ENCODE measurements at regions not wholly inside any gene's neighbourhood (a gene's known extent, or its start where the extent isn't known, plus 50 kb on each side); places are given as distances from the start of the nearest gene placed in this dataset.

GRCh38 chr3:190217081-190217480 lies 96.4 kb upstream of the P3H2 start:
- WGBS (ENCODE audit: insufficient coverage, low coverage, missing lambda C conversion rate): 0% methylated on average over 2 of the region's 3 CpGs
- no peak overlapping the region for H3K9ac ChIP-seq (ENCODE audit: insufficient read depth in 1 of 2, low read depth in 2 of 2, low read length in 2 of 2)
- no peaks in the 10 kb centered on the region for H3K9me1 ChIP-seq (ENCODE audit: control insufficient read depth, insufficient read depth, low read length)
- intact Hi-C loops (cut with micrococcal nuclease) (no loop called here), in situ Hi-C loops (cut with MboI) (no loop called here)
- peaks cover 2% of the 10 kb centered on the region; the same call in 1 of the 2 replicates for H3K9me3 ChIP-seq (replicated peaks; ENCODE audit: control insufficient read depth, insufficient read depth, low read depth, low read length)
- H3K4me2 ChIP-seq (ENCODE audit: insufficient read depth, low read length): no peak overlapping the region
- no peak for ATAC-seq
- H3K4me3 ChIP-seq: no peak overlapping the region
- H3K4me1 ChIP-seq (replicated peaks in 1 of 2; ENCODE audit: control insufficient read depth in 2 of 2, insufficient read depth in 2 of 2, low read length in 2 of 2): no peaks in the 10 kb centered on the region
- BruUV-seq (replicated peaks): no TSS peak
- no peaks in the 10 kb centered on the region for H3K36me3 ChIP-seq (ENCODE audit: control insufficient read depth, insufficient read depth, low read length)
- POLR2A ChIA-PET: no interaction called here
- no peak for DNase-seq (ENCODE audit: extremely low read depth in 1 of 4, low spot score in 3 of 4)
- H3K79me2 ChIP-seq (ENCODE audit: control insufficient read depth, insufficient read depth, low read length): no peaks in the 10 kb centered on the region
- H4K20me1 ChIP-seq (replicated peaks; ENCODE audit: control insufficient read depth, insufficient read depth, low read length): no peaks in the 10 kb centered on the region
- no peak overlapping the region for H2AFZ ChIP-seq (ENCODE audit: low read depth, low read length)
- H3K27ac ChIP-seq (ENCODE audit: extremely low read depth, low read depth, low read length): no peak overlapping the region
- CTCF ChIA-PET (ENCODE audit: low intra/inter-chr PET ratio): no interaction called here
- H3K27me3 ChIP-seq (ENCODE audit: control insufficient read depth in 2 of 2, insufficient read depth in 2 of 2, low read length in 2 of 2): no peaks in the 10 kb centered on the region
- no peak for FAIRE-seq
- no peak for TF ChIP-seq RCOR1 (IDR thresholded peaks at IDR 0.05; ENCODE audit: borderline replicate concordance in 1 of 2, low read depth in 2 of 2, low read length in 2 of 2)
- TF ChIP-seq FOXK1 (CRISPR knock-in tag; IDR thresholded peaks at IDR 0.05; ENCODE audit: borderline replicate concordance): no peak
- no peak for TF ChIP-seq E2F6 (IDR thresholded peaks at IDR 0.05; ENCODE audit: borderline replicate concordance in 1 of 2, extremely low read depth in 1 of 2, insufficient read depth in 1 of 2, insufficient read length in 1 of 2, low read depth in 1 of 2, low read length in 1 of 2, poor library complexity in 1 of 2, severe bottlenecking in 1 of 2)

GRCh38 chr3:190213727-190214126 lies 93.0 kb upstream of the P3H2 start:
- Histone ChIP-seq H3K9ac (ENCODE audit: insufficient read depth in 1 of 2, low read depth in 2 of 2, low read length in 2 of 2) (no peak overlapping the region), H2AFZ (ENCODE audit: low read depth, low read length) (no peak overlapping the region), H3K27ac (ENCODE audit: extremely low read depth, low read depth, low read length) (no peak overlapping the region), H3K9me3 (replicated peaks; ENCODE audit: control insufficient read depth, insufficient read depth, low read depth, low read length) (peaks cover 2% of the 10 kb centered on the region; the same call in 1 of the 2 replicates), H3K4me1 (replicated peaks in 1 of 2; ENCODE audit: control insufficient read depth in 2 of 2, insufficient read depth in 2 of 2, low read length in 2 of 2) (no peaks in the 10 kb centered on the region), H4K20me1 (replicated peaks; ENCODE audit: control insufficient read depth, insufficient read depth, low read length) (no peaks in the 10 kb centered on the region), H3K79me2 (ENCODE audit: control insufficient read depth, insufficient read depth, low read length) (no peaks in the 10 kb centered on the region), H3K9me1 (ENCODE audit: control insufficient read depth, insufficient read depth, low read length) (no peaks in the 10 kb centered on the region), H3K36me3 (ENCODE audit: control insufficient read depth, insufficient read depth, low read length) (no peaks in the 10 kb centered on the region), H3K4me2 (ENCODE audit: insufficient read depth, low read length) (no peak overlapping the region), H3K27me3 (ENCODE audit: control insufficient read depth in 2 of 2, insufficient read depth in 2 of 2, low read length in 2 of 2) (no peaks in the 10 kb centered on the region), H3K4me3 (no peak overlapping the region)
- FAIRE-seq: no peak
- ATAC-seq: no peak
- ChIA-PET POLR2A (no interaction called here), CTCF (ENCODE audit: low intra/inter-chr PET ratio) (no interaction called here)
- no TSS peak for BruUV-seq (replicated peaks)
- intact Hi-C loops (cut with micrococcal nuclease): no loop called here
- in situ Hi-C loops (cut with MboI): no loop called here
- DNase-seq (ENCODE audit: extremely low read depth in 1 of 4, low spot score in 3 of 4): no peak
- no peak for TF ChIP-seq THRAP3 (IDR thresholded peaks at IDR 0.05; ENCODE audit: borderline replicate concordance)
- TF ChIP-seq BRD4 (IDR thresholded peaks at IDR 0.05): no peak
- TF ChIP-seq, protein P1, sequence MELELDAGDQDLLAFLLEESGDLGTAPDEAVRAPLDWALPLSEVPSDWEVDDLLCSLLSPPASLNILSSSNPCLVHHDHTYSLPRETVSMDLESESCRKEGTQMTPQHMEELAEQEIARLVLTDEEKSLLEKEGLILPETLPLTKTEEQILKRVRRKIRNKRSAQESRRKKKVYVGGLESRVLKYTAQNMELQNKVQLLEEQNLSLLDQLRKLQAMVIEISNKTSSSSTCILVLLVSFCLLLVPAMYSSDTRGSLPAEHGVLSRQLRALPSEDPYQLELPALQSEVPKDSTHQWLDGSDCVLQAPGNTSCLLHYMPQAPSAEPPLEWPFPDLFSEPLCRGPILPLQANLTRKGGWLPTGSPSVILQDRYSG (tag; conservative IDR thresholded peaks at IDR 0.05; ENCODE audit: low read depth): no peak
- TF ChIP-seq, protein P2, sequence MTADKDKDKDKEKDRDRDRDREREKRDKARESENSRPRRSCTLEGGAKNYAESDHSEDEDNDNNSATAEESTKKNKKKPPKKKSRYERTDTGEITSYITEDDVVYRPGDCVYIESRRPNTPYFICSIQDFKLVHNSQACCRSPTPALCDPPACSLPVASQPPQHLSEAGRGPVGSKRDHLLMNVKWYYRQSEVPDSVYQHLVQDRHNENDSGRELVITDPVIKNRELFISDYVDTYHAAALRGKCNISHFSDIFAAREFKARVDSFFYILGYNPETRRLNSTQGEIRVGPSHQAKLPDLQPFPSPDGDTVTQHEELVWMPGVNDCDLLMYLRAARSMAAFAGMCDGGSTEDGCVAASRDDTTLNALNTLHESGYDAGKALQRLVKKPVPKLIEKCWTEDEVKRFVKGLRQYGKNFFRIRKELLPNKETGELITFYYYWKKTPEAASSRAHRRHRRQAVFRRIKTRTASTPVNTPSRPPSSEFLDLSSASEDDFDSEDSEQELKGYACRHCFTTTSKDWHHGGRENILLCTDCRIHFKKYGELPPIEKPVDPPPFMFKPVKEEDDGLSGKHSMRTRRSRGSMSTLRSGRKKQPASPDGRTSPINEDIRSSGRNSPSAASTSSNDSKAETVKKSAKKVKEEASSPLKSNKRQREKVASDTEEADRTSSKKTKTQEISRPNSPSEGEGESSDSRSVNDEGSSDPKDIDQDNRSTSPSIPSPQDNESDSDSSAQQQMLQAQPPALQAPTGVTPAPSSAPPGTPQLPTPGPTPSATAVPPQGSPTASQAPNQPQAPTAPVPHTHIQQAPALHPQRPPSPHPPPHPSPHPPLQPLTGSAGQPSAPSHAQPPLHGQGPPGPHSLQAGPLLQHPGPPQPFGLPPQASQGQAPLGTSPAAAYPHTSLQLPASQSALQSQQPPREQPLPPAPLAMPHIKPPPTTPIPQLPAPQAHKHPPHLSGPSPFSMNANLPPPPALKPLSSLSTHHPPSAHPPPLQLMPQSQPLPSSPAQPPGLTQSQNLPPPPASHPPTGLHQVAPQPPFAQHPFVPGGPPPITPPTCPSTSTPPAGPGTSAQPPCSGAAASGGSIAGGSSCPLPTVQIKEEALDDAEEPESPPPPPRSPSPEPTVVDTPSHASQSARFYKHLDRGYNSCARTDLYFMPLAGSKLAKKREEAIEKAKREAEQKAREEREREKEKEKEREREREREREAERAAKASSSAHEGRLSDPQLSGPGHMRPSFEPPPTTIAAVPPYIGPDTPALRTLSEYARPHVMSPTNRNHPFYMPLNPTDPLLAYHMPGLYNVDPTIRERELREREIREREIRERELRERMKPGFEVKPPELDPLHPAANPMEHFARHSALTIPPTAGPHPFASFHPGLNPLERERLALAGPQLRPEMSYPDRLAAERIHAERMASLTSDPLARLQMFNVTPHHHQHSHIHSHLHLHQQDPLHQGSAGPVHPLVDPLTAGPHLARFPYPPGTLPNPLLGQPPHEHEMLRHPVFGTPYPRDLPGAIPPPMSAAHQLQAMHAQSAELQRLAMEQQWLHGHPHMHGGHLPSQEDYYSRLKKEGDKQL (CRISPR knock-in tag; IDR thresholded peaks at IDR 0.05; ENCODE audit: borderline replicate concordance): no peak
- no peak for TF ChIP-seq E2F3 (CRISPR knock-in tag; IDR thresholded peaks at IDR 0.05)
- TF ChIP-seq C11orf30 (IDR thresholded peaks at IDR 0.05; ENCODE audit: low read depth): peak; percentile 78

Data from K562 (cell line).